ENCODE measurements at regions not wholly inside any gene's neighbourhood (a gene's known extent, or its start where the extent isn't known, plus 50 kb on each side); places are given as distances from the start of the nearest gene placed in this dataset.
"Not testable (repeated sequence)": the region's sequence is repeated elsewhere in the genome, so short reads cannot be mapped to it uniquely, and the experiment has no call there.

GRCh38 chr2:87403893-87404175 lies 344.1 kb upstream of the PLGLB2 start:
- H3K4me3 ChIP-seq (ENCODE audit: low read length): no peak overlapping the region
- no peak for DNase-seq (ENCODE audit: low read depth)
- TF ChIP-seq CTCF (IDR thresholded peaks at IDR 0.05; ENCODE audit: insufficient read depth, low read depth, low read length, missing control alignments): no peak

- H3K4me3 ChIP-seq (ENCODE audit: low read length); DNase-seq (ENCODE audit: low read depth): not testable (repeated sequence)
Observed at GRCh38 chr2:87404411-87405255, 343.3 kb upstream of the PLGLB2 start.

GRCh38 chr2:87405531-87406216 lies 342.2 kb upstream of the PLGLB2 start:
- DNase-seq (ENCODE audit: low read depth): not testable (repeated sequence)

GRCh38 chr2:87406406-87407175 lies 341.3 kb upstream of the PLGLB2 start:
- DNase-seq (ENCODE audit: low read depth); H3K4me3 ChIP-seq (ENCODE audit: low read length): not testable (repeated sequence)

More at GRCh38 chr2:87405531-87406216, 342.2 kb upstream of the PLGLB2 start:
- not testable (repeated sequence) for H3K4me3 ChIP-seq (ENCODE audit: low read length)

- DNase-seq (ENCODE audit: low read depth); H3K4me3 ChIP-seq (ENCODE audit: low read length): not testable (repeated sequence)
Observed at GRCh38 chr2:87409601-87410000, 338.3 kb upstream of the PLGLB2 start.

- H3K4me3 ChIP-seq (ENCODE audit: low read length); DNase-seq (ENCODE audit: low read depth): not testable (repeated sequence)
Observed at GRCh38 chr2:87410371-87410770, 337.5 kb upstream of the PLGLB2 start.

GRCh38 chr2:87412036-87412820 lies 335.7 kb upstream of the PLGLB2 start:
- not testable (repeated sequence) for H3K4me3 ChIP-seq (ENCODE audit: low read length); DNase-seq (ENCODE audit: low read depth)

GRCh38 chr2:87414331-87414730 lies 333.6 kb upstream of the PLGLB2 start:
- not testable (repeated sequence) for DNase-seq (ENCODE audit: low read depth)

GRCh38 chr2:87414795-87415570 lies 332.9 kb upstream of the PLGLB2 start:
- not testable (repeated sequence) for H3K4me3 ChIP-seq (ENCODE audit: low read length); DNase-seq (ENCODE audit: low read depth)

More at GRCh38 chr2:87414331-87414730, 333.6 kb upstream of the PLGLB2 start:
- not testable (repeated sequence) for H3K4me3 ChIP-seq (ENCODE audit: low read length)

- not testable (repeated sequence) for DNase-seq (ENCODE audit: low read depth); H3K4me3 ChIP-seq (ENCODE audit: low read length)
Observed at GRCh38 chr2:87415586-87416265, 332.2 kb upstream of the PLGLB2 start.

GRCh38 chr2:87416266-87416592 lies 331.7 kb upstream of the PLGLB2 start:
- DNase-seq (ENCODE audit: low read depth); H3K4me3 ChIP-seq (ENCODE audit: low read length): not testable (repeated sequence)

GRCh38 chr2:87417147-87417546 lies 330.7 kb upstream of the PLGLB2 start:
- DNase-seq (ENCODE audit: low read depth); H3K4me3 ChIP-seq (ENCODE audit: low read length): not testable (repeated sequence)

GRCh38 chr2:87417742-87418567 lies 329.9 kb upstream of the PLGLB2 start:
- not testable (repeated sequence) for H3K4me3 ChIP-seq (ENCODE audit: low read length); DNase-seq (ENCODE audit: low read depth)

GRCh38 chr2:87418823-87419822 lies 328.8 kb upstream of the PLGLB2 start:
- H3K4me3 ChIP-seq (ENCODE audit: low read length); DNase-seq (ENCODE audit: low read depth): not testable (repeated sequence)

- H3K4me3 ChIP-seq (ENCODE audit: low read length); DNase-seq (ENCODE audit: low read depth): not testable (repeated sequence)
Observed at GRCh38 chr2:87419980-87420379, 327.9 kb upstream of the PLGLB2 start.
